GM13976 (cell line): ENCODE measurements at regions not wholly inside any gene's neighbourhood (a gene's known extent, or its start where the extent isn't known, plus 50 kb on each side); places are given as distances from the start of the nearest gene placed in this dataset.
"Not testable (repeated sequence)": the region's sequence is repeated elsewhere in the genome, so short reads cannot be mapped to it uniquely, and the experiment has no call there.

Experiments used
- DNase-seq: peaks from one replicate; pipeline ENCODE4 v3.0.0; 2012; ENCODE audit warnings: low spot score
- in situ Hi-C: fragments of 300-500 bp; cut with MboI; formaldehyde crosslinking; loops from one replicate; pipeline ENCODE4 v1.12.0; 2022; ENCODE audit warnings: low sequenced_read_pairs, mixed read lengths, inconsistent platforms; ENCODE audit not compliant: unreplicated experiment
- TF ChIP-seq, protein P1 (sequence below): IDR thresholded peaks from 2 replicates; pipeline ENCODE4 v1.5.1; 2012; ENCODE audit warnings: borderline replicate concordance, mild to moderate bottlenecking; ENCODE audit not compliant: insufficient read depth; ENCODE audit errors: extremely low read depth, missing control alignments, control extremely low read depth

DNA sequence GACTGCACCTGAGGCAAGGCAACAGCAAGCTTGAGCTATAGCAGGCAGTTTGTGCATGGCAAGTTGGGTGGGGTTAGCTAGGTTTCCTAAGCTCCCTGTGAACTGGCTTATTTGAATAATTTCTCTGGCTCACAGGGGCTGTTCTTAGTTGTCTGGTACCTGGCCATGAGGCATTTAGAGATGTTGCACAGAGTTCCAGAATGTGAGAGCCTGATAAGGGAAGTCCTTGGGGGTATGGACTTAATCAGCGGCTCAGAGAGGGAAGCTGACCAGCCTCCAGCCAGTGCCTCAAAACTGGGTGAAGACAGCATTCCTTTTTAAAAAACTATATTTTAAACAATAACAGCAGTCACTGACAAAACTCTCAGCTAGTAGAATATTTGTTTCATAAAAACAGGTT, 307.4 kb downstream of the FZD1 start:
- DNase-seq = no peak
- in situ Hi-C loops = no loop called here
- TF ChIP-seq, protein P1, sequence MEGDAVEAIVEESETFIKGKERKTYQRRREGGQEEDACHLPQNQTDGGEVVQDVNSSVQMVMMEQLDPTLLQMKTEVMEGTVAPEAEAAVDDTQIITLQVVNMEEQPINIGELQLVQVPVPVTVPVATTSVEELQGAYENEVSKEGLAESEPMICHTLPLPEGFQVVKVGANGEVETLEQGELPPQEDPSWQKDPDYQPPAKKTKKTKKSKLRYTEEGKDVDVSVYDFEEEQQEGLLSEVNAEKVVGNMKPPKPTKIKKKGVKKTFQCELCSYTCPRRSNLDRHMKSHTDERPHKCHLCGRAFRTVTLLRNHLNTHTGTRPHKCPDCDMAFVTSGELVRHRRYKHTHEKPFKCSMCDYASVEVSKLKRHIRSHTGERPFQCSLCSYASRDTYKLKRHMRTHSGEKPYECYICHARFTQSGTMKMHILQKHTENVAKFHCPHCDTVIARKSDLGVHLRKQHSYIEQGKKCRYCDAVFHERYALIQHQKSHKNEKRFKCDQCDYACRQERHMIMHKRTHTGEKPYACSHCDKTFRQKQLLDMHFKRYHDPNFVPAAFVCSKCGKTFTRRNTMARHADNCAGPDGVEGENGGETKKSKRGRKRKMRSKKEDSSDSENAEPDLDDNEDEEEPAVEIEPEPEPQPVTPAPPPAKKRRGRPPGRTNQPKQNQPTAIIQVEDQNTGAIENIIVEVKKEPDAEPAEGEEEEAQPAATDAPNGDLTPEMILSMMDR = no peak

DNA sequence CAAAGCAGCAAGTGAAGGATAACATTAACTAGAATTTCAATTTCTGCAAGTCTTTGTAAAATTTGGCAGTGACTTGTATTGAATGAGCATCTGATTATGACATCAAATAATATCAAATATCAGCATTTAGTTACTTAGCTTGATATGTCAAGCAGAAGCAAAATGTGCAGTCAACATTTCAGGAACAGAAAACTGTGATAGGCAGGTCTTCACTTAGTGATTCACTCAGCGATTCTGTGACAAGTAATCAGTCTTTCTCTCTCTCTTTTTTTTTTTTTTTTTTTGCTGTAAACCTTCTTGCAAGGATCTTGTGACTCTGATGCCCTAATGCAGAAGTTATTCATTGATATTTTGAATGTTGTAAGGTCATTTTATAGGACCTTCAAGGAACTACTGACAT, 307.1 kb downstream of the MTERF1 start:
- TF ChIP-seq, protein P1 = no peak
- DNase-seq = no peak
- in situ Hi-C loops = no loop called here

DNA sequence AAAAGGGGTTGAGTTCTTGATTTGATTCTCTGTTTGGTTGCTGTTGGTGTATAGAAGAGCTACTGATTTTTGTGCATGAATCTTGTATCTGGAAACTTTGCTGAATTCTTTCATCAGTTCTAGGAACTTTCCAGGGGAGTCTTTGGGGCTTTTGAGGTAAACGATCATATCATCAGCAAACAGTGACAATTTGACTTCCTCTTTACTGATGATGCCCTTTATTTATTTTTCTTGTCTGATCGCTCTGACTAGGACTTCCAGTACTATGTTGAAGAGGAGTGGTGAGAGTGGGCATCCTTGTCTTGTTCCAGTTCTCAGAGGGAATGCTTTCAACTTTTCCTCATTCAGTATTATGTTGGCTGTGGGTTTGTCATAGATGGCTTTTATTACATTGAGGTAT, 304.0 kb downstream of the MTERF1 start:
- in situ Hi-C loops, DNase-seq: not testable (repeated sequence)

DNA sequence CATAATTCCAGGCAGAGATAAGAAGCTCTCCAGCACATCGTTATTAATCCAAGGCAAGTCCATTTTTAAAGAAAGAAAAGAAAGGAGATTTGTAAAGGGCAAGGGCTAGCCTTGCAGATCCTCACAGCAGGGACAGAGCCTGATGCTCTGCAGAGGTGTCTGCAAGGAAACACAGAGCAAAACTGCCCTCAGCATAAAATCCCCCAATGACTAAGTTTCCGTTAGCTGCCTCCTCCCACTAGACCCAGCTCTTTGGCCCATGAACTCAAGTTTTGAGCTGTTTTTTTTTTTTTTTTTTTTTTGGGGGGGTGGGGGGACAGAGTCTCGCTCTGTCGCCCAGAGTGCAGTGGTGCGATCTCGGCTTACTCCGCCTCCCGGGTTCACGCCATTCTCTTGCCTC, 300.7 kb downstream of the MTERF1 start:
- TF ChIP-seq, protein P1 = no peak
- in situ Hi-C loops = no loop called here
- DNase-seq = no peak

DNA sequence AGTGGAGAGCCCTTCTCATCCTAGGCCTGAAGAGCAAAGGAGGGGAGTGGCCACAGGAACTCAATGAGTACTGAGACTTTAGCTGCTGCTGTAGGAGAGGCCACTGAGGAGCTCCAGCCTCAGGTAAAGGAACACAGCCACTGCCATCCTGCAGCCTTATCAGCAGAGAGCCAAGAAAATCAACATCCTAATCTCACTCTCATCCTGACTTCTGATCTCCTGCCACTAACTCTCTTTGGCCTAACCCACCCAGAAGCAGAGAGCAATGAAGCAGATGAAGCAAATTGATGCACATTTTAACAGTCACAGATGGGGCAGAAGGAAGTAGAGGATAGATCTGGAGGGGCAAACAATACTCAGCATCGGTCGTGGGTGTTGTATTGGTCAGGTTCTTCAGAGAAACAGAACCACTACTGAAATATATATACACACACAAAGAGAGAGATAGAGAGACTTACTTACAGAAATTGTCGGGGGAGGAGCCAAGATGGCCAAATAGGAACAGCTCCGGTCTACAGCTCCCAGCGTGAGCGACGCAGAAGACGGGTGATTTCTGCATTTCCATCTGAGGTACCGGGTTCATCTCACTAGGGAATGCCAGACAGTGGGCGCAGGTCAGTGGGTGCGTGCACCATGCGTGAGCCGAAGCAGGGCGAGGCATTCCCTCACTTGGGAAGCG, 297.6 kb downstream of the MTERF1 start:
- in situ Hi-C loops = no loop called here
- TF ChIP-seq, protein P1 = no peak
- no peak for DNase-seq

DNA sequence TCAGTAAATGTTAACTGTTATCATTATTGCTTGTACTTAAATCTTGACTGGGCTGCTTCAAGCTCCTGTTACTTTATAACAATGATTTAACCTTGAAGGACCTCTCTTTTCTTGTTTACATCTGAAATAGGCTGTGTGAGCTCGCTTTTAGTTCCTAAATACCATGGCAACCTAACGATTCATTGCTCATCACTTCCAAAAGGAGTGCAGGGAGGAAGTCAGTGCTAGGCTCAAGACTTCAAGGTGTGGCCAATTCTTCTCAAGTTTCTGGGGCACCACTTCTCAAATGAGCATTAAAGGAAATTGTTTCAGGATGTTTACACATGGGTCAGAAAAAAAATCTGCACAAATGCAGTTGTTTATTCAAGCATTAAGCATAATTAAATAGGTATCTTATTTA, 284.2 kb downstream of the MTERF1 start:
- TF ChIP-seq, protein P1 = no peak
- no peak for DNase-seq
- in situ Hi-C loops = no loop called here

DNA sequence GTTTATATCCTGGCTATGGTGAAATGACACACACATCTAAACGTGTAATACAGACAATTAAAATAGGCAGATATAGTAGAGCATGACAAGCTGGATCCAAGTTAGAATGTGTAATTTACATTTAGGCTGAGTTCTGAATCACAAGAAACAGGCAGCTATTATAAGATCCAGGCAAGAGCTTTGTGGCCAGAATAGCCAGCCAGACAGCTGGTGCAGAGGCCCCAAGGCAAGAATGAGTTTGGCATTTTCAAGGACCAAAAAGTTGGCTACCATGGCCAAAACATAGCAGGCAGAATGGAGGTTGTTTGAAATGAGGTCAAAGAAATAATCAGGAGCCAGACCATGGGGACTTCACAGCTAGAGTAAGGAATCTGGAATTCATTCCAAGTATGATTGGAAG, 281.7 kb downstream of the MTERF1 start:
- in situ Hi-C loops = no loop called here
- TF ChIP-seq, protein P1 = no peak
- DNase-seq = no peak
